Mesothelial cell of epicardium (in vitro differentiated cells): ENCODE measurements at regions not wholly inside any gene's neighbourhood (a gene's known extent, or its start where the extent isn't known, plus 50 kb on each side); places are given as distances from the start of the nearest gene placed in this dataset.

ENCODE experiments used
- DNase-seq, 2 experiments: peaks; one replicate each; pipeline ENCODE4 v3.0.0; 2021; ENCODE audit warnings: low spot score in 2 of 2; ENCODE audit not compliant: unreplicated experiment in 2 of 2
- H3K27ac Mint-ChIP-seq: 2 replicates; pipeline ENCODE4 v1.8.0; 2021; ENCODE audit warnings: mixed read lengths
- H3K27me3 Mint-ChIP-seq: 2 replicates; pipeline ENCODE4 v1.8.0; 2021; ENCODE audit warnings: low read depth, mixed read lengths
- H3K36me3 Mint-ChIP-seq: 2 replicates; pipeline ENCODE4 v1.8.0; 2021; ENCODE audit warnings: mixed read lengths
- H3K4me1 Mint-ChIP-seq: 2 replicates; pipeline ENCODE4 v1.8.0; 2021; ENCODE audit warnings: mixed read lengths
- H3K4me3 Mint-ChIP-seq: 2 replicates; pipeline ENCODE4 v1.8.0; 2021; ENCODE audit warnings: mild to moderate bottlenecking, moderate library complexity, mixed read lengths
- H3K9me3 Mint-ChIP-seq: 2 replicates; pipeline ENCODE4 v1.8.0; 2021; ENCODE audit warnings: mixed read lengths
- TF ChIP-seq, protein P1 (sequence below): fragments of 200-600 bp; sonication (generic); IDR thresholded peaks from one replicate; pipeline ENCODE4 v1.5.0; 2021; ENCODE audit warnings: antibody characterized with exemption; ENCODE audit not compliant: unreplicated experiment

DNA sequence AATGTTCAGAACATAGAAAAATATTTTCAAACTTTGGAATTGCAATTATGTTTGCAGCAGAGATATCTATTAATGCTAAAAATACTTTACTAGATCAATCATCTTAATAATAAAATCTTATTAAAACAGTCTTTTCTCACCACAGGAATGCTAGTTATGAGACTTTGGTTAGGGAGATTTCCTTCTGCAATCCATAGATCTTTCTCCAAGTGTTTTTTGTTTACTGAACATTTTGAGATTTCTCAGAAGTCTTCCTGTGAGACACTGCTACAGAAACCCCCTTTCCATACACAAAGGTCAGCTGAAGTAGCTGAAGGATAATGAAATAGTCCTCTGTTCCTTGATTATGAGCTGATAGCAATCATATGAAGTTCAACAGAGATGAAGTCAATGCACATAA is 59.4 kb upstream of the RAPH1 start:
- TF ChIP-seq, protein P1, sequence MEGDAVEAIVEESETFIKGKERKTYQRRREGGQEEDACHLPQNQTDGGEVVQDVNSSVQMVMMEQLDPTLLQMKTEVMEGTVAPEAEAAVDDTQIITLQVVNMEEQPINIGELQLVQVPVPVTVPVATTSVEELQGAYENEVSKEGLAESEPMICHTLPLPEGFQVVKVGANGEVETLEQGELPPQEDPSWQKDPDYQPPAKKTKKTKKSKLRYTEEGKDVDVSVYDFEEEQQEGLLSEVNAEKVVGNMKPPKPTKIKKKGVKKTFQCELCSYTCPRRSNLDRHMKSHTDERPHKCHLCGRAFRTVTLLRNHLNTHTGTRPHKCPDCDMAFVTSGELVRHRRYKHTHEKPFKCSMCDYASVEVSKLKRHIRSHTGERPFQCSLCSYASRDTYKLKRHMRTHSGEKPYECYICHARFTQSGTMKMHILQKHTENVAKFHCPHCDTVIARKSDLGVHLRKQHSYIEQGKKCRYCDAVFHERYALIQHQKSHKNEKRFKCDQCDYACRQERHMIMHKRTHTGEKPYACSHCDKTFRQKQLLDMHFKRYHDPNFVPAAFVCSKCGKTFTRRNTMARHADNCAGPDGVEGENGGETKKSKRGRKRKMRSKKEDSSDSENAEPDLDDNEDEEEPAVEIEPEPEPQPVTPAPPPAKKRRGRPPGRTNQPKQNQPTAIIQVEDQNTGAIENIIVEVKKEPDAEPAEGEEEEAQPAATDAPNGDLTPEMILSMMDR: no peak
- no peaks in the 10 kb centered on the region for H3K9me3 Mint-ChIP-seq
- no peaks in the 10 kb centered on the region for H3K36me3 Mint-ChIP-seq
- peak overlapping the region; percentile 83 for H3K27ac Mint-ChIP-seq
- no peaks in the 10 kb centered on the region for H3K27me3 Mint-ChIP-seq
- H3K4me3 Mint-ChIP-seq: no peak overlapping the region
- no peak for DNase-seq
- peaks cover 33% of the 10 kb centered on the region for H3K4me1 Mint-ChIP-seq

DNA sequence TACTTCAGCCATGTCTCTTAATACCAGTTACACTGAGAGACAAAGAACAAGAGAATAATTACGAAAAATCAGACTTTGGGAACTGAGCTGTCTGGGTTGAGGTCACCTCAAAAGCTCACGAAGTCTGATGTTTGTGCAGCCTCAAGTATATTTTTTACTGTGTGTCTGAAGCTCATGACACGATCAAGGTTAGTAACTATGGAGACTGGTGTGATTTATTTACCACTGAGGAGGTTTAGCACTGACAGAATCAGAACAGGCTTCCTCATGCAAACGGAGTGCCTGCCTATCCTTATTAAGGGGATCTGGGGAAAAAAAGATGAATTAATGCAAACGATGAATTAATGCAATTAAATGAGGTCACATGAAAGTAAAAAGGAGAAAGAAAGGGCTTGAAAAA is 61.1 kb upstream of the RAPH1 start:
- Mint-ChIP-seq H3K27me3 (no peaks in the 10 kb centered on the region), H3K4me3 (no peak overlapping the region), H3K27ac (peak overlapping the region; percentile 47), H3K4me1 (peaks cover 33% of the 10 kb centered on the region), H3K9me3 (no peaks in the 10 kb centered on the region), H3K36me3 (no peaks in the 10 kb centered on the region)
- TF ChIP-seq, protein P1: no peak
- no peak for DNase-seq

DNA sequence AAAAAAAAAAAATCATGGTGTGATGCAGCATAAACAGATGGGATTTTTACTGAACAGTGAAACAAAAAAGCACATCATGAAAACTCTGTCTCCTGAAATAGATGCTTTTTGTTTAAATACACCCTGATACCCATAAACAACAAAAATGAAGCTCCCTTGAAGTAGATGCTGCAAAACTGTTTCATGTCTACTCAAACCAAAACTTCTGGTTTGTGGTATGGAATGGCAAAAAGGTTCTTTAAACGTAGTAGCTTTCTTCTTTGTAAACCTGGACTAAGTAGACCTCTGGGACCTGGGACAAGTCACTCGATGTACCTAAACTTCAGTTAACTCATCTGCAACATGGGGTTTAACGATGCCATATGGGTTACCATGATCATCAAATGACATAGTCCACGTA is 64.4 kb upstream of the RAPH1 start:
- no peak for DNase-seq
- Mint-ChIP-seq H3K27ac (no peak overlapping the region), H3K4me3 (no peak overlapping the region), H3K36me3 (no peaks in the 10 kb centered on the region), H3K4me1 (peaks cover 39% of the 10 kb centered on the region), H3K9me3 (no peaks in the 10 kb centered on the region), H3K27me3 (no peaks in the 10 kb centered on the region)
- TF ChIP-seq, protein P1: no peak

DNA sequence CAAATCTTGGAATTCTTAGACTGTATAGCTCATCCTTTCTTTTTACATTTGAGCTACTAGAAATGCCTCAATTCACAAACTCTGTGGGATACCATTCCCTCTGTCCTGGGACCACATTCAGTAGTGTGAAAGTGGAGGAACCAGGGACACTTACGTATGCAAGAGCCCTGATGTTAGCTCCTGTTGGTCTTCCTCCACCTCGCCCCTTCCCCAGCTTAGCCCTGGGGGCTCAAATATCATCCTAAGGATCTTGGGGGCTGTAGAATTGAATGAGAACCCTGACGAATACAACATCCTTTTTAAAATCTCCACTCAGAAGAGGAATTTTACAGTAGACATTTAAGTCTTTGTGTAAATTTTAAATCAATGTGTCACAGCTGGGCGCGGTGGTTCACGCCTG is 65.2 kb upstream of the RAPH1 start:
- Mint-ChIP-seq H3K27me3 (no peaks in the 10 kb centered on the region), H3K27ac (no peak overlapping the region), H3K36me3 (no peaks in the 10 kb centered on the region), H3K9me3 (no peaks in the 10 kb centered on the region), H3K4me3 (no peak overlapping the region), H3K4me1 (peaks cover 32% of the 10 kb centered on the region)
- TF ChIP-seq, protein P1: no peak
- no peak for DNase-seq

DNA sequence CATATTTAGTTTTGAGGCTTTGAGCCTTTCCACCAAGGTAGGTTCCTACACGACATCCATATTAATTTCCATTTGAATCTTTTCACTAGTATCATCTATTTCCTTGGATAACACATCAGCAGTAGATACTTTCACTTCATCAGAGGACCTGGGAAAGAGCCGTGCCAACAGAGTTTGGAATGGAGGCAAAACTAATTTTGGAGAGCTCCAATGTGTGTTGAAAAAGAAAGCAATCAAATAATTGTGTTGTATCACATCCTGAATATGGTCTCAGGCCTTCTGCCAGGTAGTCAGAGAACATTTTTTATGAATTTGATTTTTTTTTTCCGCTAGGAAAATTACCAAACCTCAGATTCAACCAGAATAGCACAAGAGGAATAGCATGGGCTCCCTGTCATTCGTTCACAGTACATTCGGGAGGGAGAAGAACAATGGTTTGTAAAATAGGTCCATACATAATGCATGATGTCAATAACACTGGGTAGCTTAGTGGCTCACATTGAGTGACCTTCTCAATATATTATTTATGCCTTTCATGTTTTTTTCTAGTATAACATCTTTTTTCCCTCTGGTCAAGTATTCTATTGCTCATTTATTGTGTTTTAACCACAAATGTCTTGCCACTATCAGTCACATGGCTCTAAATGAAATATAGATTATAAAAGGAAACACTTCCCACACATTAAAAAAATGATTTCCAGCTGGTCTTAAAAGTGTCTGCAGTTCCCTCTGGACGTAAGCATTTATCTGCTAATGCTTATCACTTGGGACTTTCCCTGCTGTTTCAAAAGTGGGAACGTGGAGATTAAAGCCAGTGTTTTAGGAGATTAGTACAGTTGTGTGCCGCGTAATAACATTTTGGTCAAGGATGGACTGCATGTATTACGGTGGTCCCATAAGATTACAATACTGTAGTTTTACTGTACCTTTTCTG is 68.6 kb upstream of the RAPH1 start:
- DNase-seq: no peak
- no peaks in the 10 kb centered on the region for H3K27me3 Mint-ChIP-seq
- H3K4me1 Mint-ChIP-seq: peaks cover 15% of the 10 kb centered on the region
- no peaks in the 10 kb centered on the region for H3K9me3 Mint-ChIP-seq
- H3K4me3 Mint-ChIP-seq: no peak overlapping the region
- TF ChIP-seq, protein P1: no peak
- no peak overlapping the region for H3K27ac Mint-ChIP-seq
- no peaks in the 10 kb centered on the region for H3K36me3 Mint-ChIP-seq
